Stimulated activated CD4-positive, alpha-beta T cell treated with anti-CD3 and anti-CD28 coated beads, Interleukin-12 subunit alpha, Interleukin-12 subunit beta, amount 100 ng/mL, for 24 hours (primary cell): ENCODE measurements at regions not wholly inside any gene's neighbourhood (a gene's known extent, or its start where the extent isn't known, plus 50 kb on each side); places are given as distances from the start of the nearest gene placed in this dataset.
"Not testable (repeated sequence)": the region's sequence is repeated elsewhere in the genome, so short reads cannot be mapped to it uniquely, and the experiment has no call there.

ENCODE experiments used
- DNase-seq, 2 experiments: peaks; one replicate each; pipeline ENCODE4 v3.0.0-alpha.2; 2020; ENCODE audit warnings: low read depth in 2 of 2

DNA sequence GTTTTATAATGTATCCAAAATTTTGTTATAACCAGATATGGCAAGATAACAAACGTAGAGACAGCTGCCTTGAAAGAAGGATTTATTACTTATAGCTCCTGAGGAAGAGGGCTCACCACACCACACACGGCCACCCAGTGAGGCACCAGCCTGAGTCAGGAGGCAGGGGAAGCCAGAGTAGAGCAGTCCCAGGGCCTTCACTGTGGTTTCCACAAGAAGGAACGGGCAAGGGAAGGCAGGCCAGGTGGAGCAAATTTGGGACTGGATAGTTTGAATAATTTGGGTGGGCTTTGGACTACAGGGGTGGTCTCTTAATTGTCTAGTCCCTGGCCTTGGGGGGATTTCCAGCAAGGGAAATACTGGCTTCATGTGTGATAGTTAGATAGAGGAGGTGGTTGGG is 72.5 kb downstream of the RRAGC start:
- no peak for DNase-seq

DNA sequence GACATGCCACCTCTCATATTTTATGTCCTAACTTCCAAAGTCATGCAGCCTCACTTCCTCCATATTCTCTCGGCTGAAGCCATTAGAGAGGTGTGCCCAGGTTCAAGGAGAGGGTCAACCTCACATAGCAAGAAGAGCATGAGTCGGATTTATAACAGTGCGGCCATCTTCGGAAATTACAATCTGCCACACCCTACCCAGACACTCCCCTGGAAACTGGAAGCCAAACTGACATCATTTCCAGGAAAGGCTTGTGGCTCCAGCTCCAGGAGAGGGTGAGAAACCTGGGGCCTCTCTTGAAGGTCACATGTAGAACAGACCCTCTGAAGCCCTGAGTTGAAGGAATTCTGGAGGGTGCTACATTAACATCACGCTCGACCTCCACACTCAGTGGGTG is 73.5 kb downstream of the RRAGC start:
- DNase-seq = no peak

DNA sequence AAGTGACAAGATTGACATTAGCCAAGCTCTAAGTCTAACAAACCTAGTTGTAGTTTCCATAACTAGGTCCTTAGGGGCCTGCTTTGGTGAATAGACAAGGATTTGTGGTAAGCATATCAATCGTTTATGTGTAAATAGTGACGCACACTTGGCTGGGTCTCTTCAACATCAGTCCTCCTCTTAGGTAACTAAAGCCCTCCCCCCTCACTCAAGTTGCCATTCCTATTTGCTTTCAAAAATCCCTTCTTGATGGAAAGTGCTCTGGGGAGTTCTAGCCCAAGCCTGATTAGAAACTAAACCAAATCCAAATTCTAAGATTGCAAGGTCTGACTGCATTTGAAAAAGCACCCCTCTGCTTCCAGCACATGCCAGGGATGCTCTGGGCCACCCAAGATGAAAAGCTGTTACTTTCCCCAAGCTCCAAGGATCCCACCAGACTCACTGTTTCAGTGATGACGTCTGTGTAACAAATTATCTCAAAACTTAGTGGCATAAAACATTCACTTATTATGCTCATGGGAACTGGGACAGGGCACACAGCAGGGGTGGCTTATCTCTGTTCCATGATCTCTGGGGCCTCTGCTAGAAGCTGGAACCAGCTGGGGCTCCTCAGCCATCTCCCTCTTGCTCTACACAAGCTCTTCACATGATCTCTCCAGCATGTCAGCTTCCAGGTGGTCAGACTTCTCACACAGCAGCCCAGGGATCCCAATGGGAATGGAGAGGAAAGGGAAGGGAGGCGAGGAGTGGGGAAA is 74.1 kb downstream of the RRAGC start:
- DNase-seq = no peak

DNA sequence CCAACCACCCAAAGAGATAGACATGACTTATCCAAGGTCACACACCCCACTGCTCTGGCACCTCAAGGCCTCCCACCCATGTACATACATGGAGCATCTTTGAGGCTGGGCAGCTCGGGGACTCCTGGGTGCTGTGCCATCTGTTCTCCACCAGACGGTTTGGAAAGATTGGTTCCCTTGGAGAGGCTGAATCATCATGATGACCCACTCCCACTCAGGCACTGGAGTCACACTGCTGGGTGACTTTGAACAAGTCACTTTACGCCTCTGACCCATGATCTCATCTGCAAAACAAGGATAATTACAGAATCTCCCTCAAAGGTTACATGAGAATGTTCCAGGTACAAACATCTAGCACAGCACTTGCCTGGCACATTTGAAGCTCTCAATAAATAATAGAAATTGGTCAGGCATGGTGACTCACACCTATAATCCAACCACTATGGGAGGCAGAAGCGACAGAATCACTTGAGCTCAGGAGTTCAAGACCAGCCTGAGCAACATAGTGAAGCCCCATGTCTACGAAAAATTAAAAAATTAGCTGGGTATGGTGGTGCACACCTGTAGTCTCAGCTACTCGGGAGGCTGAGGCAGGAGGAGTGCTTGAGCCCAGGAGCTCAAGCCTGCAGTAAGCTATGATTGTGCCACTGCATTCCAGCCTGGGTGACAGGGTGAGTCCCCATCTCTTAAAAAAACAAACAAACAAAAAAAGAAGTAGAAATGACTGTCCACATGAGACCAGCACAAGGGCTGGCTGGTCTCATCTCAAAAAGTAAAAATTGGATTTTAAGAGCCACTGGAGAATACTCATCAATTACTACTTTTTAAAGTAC is 74.9 kb downstream of the RRAGC start:
- no peak for DNase-seq

DNA sequence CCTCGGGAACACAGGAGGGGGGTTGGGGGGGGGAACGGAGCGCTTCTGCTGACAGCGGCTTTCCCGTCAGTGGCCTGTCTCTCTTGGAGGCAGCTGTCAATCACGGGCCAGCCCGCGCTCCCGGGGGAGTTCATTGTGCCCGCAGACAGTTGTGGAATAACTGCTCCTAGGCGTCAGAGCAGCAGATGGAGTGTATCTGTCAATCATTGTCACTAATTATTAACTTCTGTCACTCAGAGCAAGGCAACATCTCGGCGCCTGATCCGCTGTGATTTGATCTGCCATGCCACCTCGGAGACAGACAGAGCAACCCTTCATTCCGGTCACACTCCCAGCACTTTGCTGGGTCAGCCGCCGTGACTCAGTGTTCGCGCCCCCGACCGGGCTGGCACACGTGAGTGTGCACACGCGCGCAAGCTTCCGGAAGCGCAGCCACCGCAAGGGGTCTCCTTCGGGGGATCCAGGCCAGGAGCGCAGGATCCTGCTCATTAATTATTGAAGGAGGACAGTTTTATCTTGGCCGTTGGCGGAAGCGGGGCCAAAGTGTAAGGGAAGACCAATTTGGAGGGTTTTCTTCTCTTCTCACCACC is 75.8 kb downstream of the RRAGC start:
- no peak for DNase-seq

DNA sequence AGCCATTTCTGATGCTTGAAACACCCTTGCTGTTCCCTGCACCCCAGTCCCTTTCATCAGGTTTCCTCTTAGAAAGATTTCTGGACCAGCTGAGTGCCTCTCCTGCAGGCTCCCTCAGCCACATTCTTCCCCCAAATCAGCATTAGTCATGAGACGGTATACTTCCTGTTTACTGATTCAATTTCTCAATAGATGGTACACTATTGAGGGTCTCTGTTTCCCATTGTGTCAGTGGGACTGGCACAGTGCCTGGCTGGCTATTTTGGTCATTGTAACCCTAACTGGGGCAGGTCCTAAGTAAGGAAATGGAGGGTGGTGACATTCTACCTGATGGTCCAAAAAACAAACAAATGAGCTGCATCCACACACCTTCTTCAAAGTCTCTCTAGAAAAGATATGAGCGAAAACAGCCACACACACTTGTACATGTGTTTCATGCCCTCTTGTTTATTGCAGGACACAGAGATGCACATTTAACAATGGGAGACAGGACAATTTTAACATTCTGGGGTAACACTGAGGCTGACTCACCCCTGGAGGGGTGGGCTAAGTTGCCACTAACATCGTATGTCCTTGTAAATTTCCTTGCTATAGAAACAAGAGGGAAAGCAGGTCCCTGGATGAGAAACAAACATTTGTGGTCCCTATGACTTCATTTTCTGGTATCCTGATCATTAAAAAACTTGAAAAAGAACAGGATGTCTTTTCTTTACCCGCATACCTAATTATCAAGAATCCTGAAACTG is 77.5 kb downstream of the RRAGC start:
- no peak for DNase-seq

DNA sequence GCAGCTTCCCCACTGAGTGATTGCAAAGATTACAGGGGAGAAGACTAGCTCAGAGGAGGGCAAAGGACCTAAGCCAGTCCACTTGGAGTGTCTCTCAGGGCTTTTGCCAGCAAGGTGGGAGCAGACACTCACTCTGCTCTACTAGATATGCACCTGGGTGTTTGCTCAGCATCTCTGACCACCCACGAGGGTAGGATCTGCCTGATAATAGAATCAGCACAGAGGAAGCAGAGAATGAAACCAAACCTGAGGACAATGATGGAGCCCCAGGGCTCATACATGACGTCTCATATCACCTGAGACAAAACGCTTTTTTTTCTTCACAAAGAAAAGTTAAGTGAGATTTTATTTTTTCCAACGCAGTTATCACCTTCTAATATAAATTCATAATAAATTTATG is 79.4 kb downstream of the RRAGC start:
- DNase-seq = no peak

DNA sequence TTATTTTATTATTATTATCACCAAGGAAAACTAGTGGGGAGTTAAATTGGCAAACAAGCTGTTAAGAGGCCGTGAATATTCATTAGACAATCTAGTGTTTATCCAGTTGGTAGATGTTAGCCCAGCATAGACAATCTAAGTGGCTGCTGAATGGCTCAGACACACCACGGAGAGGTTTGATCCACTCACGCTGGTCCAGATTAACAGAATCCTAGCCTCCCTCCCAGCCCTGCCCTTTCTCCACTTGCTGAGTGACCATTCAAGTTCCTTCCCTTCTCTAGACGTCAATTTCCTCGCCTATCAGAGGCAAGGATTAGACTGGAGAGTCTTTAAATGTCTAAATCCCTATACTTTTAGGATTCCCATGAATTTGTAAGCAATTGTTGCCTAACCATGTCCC is 80.1 kb downstream of the RRAGC start:
- DNase-seq = no peak

DNA sequence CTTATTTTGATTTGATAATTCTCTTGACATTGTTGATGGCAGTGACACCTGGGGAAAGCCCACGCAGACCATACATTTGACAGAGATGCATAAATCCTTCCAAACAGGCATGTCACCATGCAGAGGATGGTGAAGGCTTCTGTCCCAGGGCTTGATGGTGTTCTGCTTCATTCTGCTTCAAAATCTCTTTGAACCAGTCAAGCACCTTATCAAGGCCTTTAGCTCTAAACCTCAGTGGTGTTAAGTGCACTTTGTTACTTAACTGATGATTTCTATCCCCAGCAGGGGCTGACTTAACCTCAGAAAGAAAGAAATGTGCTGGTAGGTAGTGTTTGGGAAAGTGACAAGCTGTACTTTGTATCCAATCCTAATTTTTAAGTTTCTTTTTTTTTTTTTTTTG is 81.1 kb downstream of the RRAGC start:
- no peak for DNase-seq

DNA sequence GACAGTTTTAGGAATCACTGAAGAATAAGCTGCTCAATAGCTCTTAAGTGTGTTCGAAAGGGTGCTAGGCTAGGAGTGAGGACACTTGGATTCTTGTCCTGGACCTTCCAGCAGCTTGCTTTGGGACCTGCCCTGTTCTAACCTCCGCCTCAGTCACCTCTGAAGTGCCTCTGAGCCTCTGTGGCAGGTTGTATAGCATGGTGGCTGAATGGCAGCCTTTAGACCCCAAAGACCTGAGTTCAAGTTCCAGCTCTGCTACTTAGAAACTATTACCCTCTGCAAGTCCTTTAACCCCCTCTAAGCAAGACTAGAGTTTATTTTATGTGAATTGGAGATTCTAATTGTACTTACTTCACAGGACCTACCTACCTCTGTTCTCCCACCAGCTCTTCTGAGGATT is 81.5 kb downstream of the RRAGC start:
- DNase-seq = no peak

DNA sequence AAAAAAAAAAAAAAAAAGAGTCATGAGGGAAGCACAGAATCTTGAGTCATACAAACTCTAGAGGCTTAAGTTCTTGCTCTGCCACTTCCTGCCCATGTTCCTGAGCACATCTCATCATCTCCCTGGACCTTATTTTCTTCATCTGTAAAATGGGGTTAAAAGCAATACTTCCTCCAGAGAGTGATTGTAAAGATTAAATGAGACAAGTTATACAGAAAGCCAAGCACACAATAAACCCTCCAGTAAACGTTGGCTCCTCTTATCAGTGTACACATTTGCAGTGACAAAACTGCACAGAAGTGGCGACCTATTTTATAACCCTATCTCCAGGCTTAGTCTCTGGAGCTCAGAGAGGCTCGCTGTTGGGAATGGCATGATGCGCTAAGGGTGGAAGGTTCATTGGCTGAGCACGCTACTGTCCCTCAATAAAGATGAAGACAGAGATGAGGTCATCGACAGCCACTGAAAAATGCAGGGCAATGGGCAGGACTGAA is 82.1 kb downstream of the RRAGC start:
- DNase-seq = no peak

DNA sequence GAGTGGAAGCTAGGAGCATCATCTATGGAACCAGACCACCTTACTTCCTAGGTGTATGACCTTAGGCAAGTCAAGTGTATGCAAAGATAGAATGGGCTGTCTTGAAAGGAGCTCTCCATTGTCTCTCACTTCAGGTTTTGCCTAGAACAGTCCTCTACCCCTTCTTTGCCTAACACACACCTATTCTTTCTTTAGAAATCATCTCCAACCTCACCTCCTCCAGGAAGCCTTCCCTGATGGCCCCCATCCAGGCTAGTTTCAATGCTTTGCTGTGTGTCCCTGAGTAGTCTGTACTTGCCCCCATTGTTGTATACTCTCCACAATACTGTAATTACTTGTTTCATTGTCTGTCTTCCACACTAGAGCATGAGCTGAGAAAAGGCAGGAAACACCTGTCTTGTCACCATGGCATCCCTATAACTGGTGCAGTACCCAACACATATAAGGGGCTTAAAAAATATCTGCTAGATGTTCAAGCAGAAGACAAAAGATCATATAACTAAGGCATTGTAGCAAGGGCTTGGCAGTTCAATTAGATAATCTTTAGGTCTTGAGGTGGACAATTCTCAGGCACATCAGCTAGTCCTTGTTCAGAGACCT is 83.0 kb downstream of the RRAGC start:
- no peak for DNase-seq

DNA sequence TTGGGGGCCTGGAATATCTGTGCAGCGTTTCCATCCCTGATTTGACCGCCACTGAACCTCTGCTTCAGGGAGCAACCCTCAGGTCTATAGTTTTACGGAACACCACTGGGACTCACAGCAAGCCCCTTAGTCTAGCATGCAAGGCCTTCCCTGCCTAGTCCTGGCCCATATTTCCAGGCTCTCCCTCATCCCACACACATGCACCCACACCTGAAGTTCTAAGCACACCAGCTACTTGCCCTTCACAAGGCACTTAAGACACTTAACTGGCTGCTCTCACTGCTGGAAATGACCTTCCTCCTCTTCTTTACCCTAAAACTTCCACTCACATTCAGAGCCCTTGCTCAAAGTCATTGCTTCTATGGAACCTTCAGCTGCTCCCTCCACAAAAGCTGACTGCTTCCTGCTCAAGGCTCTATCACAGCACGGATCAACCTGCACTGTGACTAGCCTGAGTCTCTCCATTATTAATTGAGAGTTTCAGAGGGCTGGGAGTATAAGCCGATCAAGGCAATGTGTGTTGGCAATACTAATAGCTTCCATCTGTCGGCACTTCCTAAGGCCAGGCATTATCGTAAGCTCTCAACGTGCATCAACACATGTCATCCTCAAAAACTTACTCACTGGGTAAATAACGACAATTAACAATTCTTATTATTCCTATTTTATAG is 84.3 kb downstream of the RRAGC start:
- no peak for DNase-seq

DNA sequence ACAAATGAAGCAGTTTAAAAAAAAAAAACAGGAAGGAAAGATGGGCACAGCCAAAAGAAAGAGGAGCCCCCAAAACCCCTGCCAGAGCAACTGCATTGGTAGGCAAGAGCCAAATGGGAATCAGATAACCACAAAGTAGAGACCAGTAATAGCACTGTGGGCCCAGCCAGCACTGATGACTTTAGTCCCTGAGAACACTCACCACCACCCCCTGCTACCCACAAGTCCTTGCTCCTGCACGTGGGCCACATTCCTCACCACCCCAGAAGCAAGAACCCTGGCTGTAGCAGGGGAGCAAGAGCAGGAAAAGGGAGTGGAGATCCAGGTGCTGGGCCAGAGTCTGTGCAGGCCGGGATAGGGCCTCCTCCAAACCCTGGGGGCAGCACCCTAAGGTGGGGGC is 86.1 kb downstream of the RRAGC start:
- DNase-seq = no peak

DNA sequence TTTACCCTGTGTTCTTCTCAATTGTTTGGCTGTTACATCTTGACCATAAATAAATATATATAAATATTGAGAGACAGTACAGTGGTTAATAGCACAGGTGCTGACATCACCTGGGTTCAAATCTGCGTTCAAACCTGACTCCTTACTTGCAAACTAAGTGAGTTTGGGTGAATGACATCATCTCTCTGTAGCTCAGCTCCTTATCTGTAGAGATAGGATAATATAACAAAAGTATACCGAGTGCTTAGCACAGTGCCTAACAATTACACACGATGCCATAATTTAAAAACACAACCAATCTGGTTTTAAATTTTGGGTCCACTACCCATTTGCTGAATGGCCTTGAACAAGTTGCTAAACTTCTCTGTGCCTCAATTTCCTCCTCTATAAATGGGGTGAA is 86.6 kb downstream of the RRAGC start:
- DNase-seq = no peak

DNA sequence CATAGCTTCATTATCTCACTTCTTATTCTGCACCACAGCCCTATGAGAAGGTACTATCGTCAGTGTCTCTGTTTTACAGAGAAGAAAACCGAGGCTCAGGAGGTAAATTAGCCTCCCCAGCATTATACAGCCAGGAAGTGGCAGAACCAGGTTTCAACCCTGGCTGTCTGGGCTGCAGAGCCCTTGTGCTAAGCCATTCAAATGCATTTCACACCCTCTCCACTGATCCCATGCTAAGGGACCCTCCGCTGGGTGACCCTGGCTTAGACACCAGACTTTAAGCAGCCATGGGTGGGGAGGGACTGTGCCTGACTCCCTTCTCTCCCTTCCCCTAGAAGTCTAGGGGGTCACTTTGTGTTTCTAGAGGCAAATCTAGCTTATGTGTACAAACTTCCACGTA is 87.5 kb downstream of the RRAGC start:
- no peak for DNase-seq

DNA sequence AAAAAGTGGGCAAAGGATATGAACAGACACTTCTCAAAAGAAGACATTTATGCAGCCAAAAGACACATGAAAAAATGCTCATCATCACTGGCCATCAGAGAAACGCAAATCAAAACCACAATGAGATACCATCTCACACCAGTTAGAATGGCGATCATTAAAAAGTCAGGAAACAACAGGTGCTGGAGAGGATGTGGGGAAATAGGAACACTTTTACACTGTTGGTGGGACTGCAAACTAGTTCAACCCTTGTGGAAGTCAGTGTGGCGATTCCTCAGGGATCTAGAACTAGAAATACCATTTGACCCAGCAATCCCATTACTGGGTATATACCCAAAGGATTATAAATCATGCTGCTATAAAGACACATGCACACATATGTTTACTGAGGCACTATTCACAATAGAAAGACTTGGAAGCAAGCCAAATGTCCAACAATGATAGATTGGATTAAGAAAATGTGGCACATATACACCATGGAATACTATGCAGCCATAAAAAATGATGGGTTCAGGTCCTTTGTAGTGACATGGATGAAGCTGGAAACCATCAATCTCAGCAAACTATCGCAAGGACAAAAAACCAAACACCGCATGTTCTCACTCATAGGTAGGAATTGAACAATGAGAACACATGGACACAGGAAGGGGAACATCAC is 88.9 kb downstream of the RRAGC start:
- not testable (repeated sequence) for DNase-seq

DNA sequence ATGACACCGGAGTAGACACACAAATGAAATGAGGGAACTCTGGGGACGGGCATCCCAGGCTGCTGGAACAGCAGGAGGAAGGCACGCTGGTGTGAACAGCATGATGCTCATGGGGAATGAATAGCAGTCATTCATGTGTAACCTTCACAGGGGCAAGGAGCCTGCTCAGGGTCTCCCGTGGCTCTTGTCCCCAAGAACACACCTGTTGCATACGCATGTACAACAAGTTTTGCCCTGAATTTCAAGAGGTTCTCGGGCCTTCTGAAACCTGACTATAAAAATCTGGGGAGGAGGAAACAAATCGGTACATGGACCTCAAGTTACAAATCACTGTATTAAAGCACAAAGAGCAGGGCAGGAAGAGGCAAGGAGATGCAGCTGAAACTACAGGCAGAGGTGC is 93.4 kb downstream of the RRAGC start:
- DNase-seq = no peak

DNA sequence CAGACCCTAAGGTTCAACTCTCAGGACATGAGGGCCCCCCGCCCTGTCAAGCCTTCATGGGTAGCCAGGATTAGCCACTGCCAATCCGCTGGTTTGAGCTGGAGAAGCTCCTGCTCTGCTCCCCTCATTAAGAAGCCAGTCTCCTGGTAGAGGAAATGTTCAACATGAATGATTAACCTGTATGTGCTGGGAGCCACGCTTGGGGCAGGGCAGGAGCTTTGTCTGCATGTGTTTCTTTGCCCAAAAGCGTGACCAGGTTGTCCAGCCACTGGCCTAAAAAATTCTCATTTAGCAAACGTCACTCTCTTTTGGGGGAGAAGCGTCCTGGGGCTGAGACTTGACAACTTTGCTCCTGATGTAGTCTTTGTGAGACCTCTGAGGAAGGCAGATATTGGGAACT is 96.5 kb downstream of the RRAGC start:
- DNase-seq = no peak

DNA sequence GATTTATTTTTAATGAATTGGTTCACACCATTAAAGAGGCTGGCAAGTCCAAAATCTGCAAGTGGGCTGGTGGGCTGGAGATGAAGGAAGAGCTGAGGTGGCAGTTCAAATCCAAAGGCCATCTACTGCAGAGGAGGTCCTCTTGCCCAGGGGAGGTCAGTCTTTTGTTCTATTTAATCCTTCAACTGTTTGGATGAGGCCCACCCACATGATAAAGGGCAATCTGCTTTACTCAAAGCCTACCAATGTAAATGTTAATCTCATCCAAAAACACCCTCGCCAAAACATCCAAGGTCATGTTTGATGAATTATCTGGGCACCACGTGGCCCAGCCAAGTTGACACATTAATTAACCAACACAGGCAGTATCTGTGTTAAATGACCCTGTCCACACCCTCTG is 99.0 kb downstream of the RRAGC start:
- DNase-seq = no peak

DNA sequence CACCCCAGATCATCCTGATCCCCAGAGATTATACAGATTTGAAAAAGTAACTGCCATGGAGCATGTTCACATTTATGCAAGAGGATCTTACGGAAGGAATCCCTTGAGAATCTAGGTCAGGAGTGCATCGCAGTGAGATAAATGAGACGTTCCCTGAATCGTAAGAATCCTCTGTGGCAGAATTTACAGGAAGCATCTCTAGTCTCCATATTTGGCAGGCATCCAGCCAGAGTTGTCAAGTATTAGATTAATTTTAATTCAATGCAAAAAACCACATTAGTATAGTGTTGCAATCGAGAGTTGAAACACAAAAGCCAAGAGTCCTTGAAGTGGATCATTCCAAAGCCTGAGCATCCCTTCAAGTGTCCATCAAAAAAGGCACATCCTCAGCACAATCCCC is 100.8 kb downstream of the RRAGC start:
- DNase-seq = no peak
